GM12872 (cell line): ENCODE measurements at regions not wholly inside any gene's neighbourhood (a gene's known extent, or its start where the extent isn't known, plus 50 kb on each side); places are given as distances from the start of the nearest gene placed in this dataset.

ENCODE experiments used
- TF ChIP-seq, protein P1 (sequence below): IDR thresholded peaks from 3 replicates; pipeline ENCODE4 v1.5.1; 2011; ENCODE audit warnings: low read depth, mild to moderate bottlenecking, low read length, moderate library complexity; ENCODE audit not compliant: insufficient read depth

DNA sequence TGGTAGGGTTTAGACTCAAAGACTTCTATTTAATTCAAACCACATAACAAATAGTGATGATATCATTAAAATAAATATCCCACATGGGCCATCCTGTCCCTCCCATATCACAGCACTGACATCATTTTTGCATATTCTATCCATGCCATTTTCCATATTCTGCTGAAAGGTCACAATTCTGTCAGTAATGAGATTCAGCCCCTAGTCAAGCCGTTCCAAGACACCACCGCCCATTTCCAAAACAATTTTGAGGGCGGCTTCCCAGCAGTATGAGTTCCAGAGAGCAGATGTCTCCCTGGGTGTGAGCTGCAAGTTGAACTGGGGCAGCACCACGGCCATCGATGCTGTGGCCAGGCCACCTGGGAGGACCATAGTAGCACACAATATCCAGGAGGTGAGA lies 65.1 kb upstream of the PLEKHG1 start:
- TF ChIP-seq, protein P1, sequence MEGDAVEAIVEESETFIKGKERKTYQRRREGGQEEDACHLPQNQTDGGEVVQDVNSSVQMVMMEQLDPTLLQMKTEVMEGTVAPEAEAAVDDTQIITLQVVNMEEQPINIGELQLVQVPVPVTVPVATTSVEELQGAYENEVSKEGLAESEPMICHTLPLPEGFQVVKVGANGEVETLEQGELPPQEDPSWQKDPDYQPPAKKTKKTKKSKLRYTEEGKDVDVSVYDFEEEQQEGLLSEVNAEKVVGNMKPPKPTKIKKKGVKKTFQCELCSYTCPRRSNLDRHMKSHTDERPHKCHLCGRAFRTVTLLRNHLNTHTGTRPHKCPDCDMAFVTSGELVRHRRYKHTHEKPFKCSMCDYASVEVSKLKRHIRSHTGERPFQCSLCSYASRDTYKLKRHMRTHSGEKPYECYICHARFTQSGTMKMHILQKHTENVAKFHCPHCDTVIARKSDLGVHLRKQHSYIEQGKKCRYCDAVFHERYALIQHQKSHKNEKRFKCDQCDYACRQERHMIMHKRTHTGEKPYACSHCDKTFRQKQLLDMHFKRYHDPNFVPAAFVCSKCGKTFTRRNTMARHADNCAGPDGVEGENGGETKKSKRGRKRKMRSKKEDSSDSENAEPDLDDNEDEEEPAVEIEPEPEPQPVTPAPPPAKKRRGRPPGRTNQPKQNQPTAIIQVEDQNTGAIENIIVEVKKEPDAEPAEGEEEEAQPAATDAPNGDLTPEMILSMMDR: no peak

DNA sequence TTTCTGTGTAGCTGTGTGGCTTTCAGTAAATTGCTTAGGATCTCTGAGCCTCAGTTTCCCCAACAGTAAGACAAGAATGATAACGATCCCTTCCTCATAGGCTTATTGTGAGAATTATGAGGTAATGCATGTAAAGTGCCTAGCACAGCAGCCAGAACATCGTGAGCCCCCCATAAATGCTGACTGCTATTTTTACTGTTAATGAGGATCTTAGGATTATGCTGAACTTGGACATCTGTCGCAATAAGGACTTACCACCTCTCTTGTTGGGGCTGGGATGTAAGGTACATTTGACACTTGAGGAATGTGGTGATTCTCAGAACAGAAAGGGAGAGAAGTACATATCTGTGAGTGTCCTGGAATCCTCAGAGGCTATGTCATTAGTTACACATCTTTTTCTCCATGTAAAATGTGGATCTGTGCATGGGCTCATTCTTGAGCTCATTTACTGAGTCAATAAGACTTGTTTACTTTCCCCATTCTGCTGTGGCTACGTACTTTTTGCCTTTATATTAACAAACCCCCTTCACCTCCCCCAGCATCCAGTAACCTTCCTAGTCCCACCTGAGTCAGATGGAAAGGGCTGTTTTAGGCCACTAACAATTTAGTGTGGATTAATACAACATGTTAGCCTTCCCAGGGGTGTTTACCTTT lies 64.4 kb upstream of the PLEKHG1 start:
- TF ChIP-seq, protein P1: no peak

DNA sequence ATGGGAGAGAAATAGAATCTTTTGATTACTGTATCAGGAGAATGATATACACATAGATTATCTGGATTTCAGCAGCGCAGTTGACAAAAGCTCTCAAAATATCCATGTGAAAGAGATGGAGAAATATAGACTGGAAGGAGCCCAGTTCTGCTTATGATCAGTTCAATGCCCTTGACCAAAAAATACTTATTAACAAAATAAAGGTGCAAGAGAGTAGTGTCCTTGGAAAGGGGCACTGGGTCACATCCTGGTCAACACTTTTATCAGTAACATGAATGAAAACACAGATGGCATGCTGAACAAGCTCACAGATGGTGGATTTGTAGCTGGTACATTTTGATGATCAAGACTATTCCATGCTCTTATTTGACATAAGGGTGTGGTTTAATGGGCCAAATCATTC lies 63.9 kb upstream of the PLEKHG1 start:
- TF ChIP-seq, protein P1: no peak

- TF ChIP-seq, protein P1: no peak
Observed at GRCh38 chr6:150536835-150537234, 62.9 kb upstream of the PLEKHG1 start.

- TF ChIP-seq, protein P1: no peak
Observed at GRCh38 chr6:150537491-150537890, 62.2 kb upstream of the PLEKHG1 start.

DNA sequence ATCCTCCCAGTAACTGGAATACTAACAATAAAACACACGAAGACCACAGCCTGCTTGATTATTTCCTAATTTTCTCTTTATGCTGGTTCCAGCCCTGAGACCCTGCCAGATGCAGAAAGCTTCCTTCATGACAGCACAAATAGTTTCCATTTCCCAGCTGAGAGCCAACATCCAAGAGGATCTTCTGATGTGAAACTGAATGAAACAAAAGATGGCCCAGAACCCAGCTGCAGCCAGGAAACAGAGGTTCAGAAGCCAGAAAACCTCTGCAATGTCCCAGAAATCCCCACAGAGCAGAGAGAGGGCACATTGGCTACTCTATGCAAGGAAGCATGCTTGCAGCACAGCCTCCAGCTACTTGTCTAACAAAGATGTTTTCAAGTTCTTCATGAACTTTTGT lies 61.8 kb upstream of the PLEKHG1 start:
- TF ChIP-seq, protein P1: no peak

- TF ChIP-seq, protein P1: no peak
Observed at GRCh38 chr6:150539111-150539510, 60.6 kb upstream of the PLEKHG1 start.

- TF ChIP-seq, protein P1: no peak
Observed at GRCh38 chr6:150539568-150539967, 60.1 kb upstream of the PLEKHG1 start.
